GM23248 (cell line): ENCODE measurements at regions not wholly inside any gene's neighbourhood (a gene's known extent, or its start where the extent isn't known, plus 50 kb on each side); places are given as distances from the start of the nearest gene placed in this dataset.

Experiments
- DNase-seq: peaks from one replicate; pipeline ENCODE4 v3.0.0-alpha.2; 2015
- H2AFZ ChIP-seq: fragments of 200-600 bp; sonication (generic); 2 replicates; pipeline ENCODE4 v1.6.1; 2016; ENCODE audit warnings: antibody characterized with exemption
- H3F3A ChIP-seq: fragments of 200-600 bp; sonication (generic); 2 replicates; pipeline ENCODE4 v1.6.1; 2016; ENCODE audit warnings: mild to moderate bottlenecking, antibody characterized with exemption, mixed run types; ENCODE audit not compliant: insufficient read depth
- H3K27ac ChIP-seq: fragments of 200-600 bp; sonication (generic); 2 replicates; pipeline ENCODE4 v1.5.1; 2016; ENCODE audit warnings: mild to moderate bottlenecking
- H3K27me3 ChIP-seq: fragments of 200-600 bp; sonication (generic); replicated peaks from 2 replicates; pipeline ENCODE4 v1.6.1; 2016; ENCODE audit warnings: mild to moderate bottlenecking; ENCODE audit not compliant: insufficient read depth
- H3K36me3 ChIP-seq: fragments of 200-600 bp; sonication (generic); 2 replicates; pipeline ENCODE4 v1.6.1; 2016; ENCODE audit warnings: low read depth, mild to moderate bottlenecking
- H3K4me1 ChIP-seq: fragments of 200-600 bp; sonication (generic); 2 replicates; pipeline ENCODE4 v1.6.1; 2016; ENCODE audit warnings: mild to moderate bottlenecking; ENCODE audit not compliant: insufficient read depth
- H3K4me2 ChIP-seq: fragments of 200-600 bp; sonication (generic); one replicate; pipeline ENCODE4 v1.6.1; 2016; ENCODE audit warnings: mild to moderate bottlenecking; ENCODE audit not compliant: unreplicated experiment
- H3K4me3 ChIP-seq: fragments of 200-600 bp; sonication (generic); 2 replicates; pipeline ENCODE4 v1.5.1; 2016; ENCODE audit warnings: mild to moderate bottlenecking
- H3K79me2 ChIP-seq: fragments of 200-600 bp; sonication (generic); 2 replicates; pipeline ENCODE4 v1.6.1; 2016; ENCODE audit warnings: mild to moderate bottlenecking; ENCODE audit not compliant: insufficient read depth
- H3K9ac ChIP-seq: fragments of 200-600 bp; sonication (generic); 2 replicates; pipeline ENCODE4 v1.6.1; 2016; ENCODE audit warnings: mild to moderate bottlenecking
- H3K9me2 ChIP-seq: fragments of 200-600 bp; sonication (generic); 2 replicates; pipeline ENCODE4 v1.6.1; 2016; ENCODE audit warnings: mixed run types, mild to moderate bottlenecking, moderate library complexity; ENCODE audit not compliant: insufficient read depth
- H3K9me3 ChIP-seq: fragments of 200-600 bp; sonication (generic); one replicate; pipeline ENCODE4 v1.6.1; 2017; ENCODE audit warnings: low read depth
- H4K20me1 ChIP-seq: fragments of 200-600 bp; sonication (generic); 2 replicates; pipeline ENCODE4 v1.6.0; 2016; ENCODE audit not compliant: insufficient read depth
- EZH2 ChIP-seq: fragments of 200-600 bp; sonication (generic); IDR thresholded peaks from 2 replicates; pipeline ENCODE4 v1.6.1; 2018; ENCODE audit warnings: antibody characterized with exemption, mild to moderate bottlenecking; ENCODE audit not compliant: insufficient read depth, poor library complexity, severe bottlenecking
- EZH2phosphoT487 ChIP-seq: fragments of 200-600 bp; sonication (generic); IDR thresholded peaks from 2 replicates; pipeline ENCODE4 v1.6.1; 2018; ENCODE audit warnings: antibody characterized with exemption, moderate library complexity, mild to moderate bottlenecking, low read depth; ENCODE audit not compliant: insufficient read depth
- WGBS, 2 experiments: methylation state at CpG; one replicate each; pipeline ENCODE4 v1.1.6; 2015 to 2017; ENCODE audit warnings: low lambda C conversion rate in 2 of 2, low coverage in 1 of 2; ENCODE audit errors: missing lambda C conversion rate in 2 of 2; 5-methylcytosine and 5-hydroxymethylcytosine counted together
- in situ Hi-C: fragments of 300-500 bp; cut with MboI; formaldehyde crosslinking; loops from 2 replicates; pipeline ENCODE4 v1.15.0; 2020

- no peak overlapping the region for H3K27ac ChIP-seq
- H3K27me3 ChIP-seq: no peaks in the 10 kb centered on the region
- no peaks in the 10 kb centered on the region for H3K79me2 ChIP-seq
- no peaks in the 10 kb centered on the region for H3K9me2 ChIP-seq
- H4K20me1 ChIP-seq: no peaks in the 10 kb centered on the region
- TF ChIP-seq EZH2phosphoT487 (no peak), EZH2 (no peak)
- H3K4me2 ChIP-seq: no peak overlapping the region
- no peak overlapping the region for H3K9ac ChIP-seq
- H3F3A ChIP-seq: no peaks in the 10 kb centered on the region
- H2AFZ ChIP-seq: no peak overlapping the region
- no peak for DNase-seq
- in situ Hi-C loops: loop anchor here (10.0 kb wide), 1 partner anchor 1155 kb away; no protein-coding TSS in a partner anchor
- H3K4me1 ChIP-seq: no peaks in the 10 kb centered on the region
- no peak overlapping the region for H3K4me3 ChIP-seq
- WGBS, 2 experiments: 48 to 59% methylated on average over 1 of the region's 1 CpG
- no peaks in the 10 kb centered on the region for H3K36me3 ChIP-seq
- no peaks in the 10 kb centered on the region for H3K9me3 ChIP-seq
These were observed 396.8 kb upstream of the HS3ST5 start for GRCh38 chr6:114739656-114740055.

GRCh38 chr6:114735025-114735735 lies 392.4 kb upstream of the HS3ST5 start:
- H3K27ac ChIP-seq: no peak overlapping the region
- H3K27me3 ChIP-seq: no peaks in the 10 kb centered on the region
- H4K20me1 ChIP-seq: no peaks in the 10 kb centered on the region
- no peak overlapping the region for H3K4me2 ChIP-seq
- H3K36me3 ChIP-seq: no peaks in the 10 kb centered on the region
- in situ Hi-C loops: no loop called here
- H3K9me3 ChIP-seq: no peaks in the 10 kb centered on the region
- no peaks in the 10 kb centered on the region for H3K9me2 ChIP-seq
- no peaks in the 10 kb centered on the region for H3K79me2 ChIP-seq
- DNase-seq: no peak
- no peak overlapping the region for H3K9ac ChIP-seq
- WGBS, 2 experiments: 2 to 3% methylated on average over 5 of the region's 5 CpGs
- no peak overlapping the region for H2AFZ ChIP-seq
- no peak for TF ChIP-seq EZH2phosphoT487
- TF ChIP-seq EZH2: no peak
- no peaks in the 10 kb centered on the region for H3K4me1 ChIP-seq
- no peak overlapping the region for H3K4me3 ChIP-seq
- no peaks in the 10 kb centered on the region for H3F3A ChIP-seq

- Histone ChIP-seq H3K27ac (no peak overlapping the region), H3K27me3 (no peaks in the 10 kb centered on the region), H3F3A (no peaks in the 10 kb centered on the region), H3K4me3 (no peak overlapping the region), H3K9me3 (no peaks in the 10 kb centered on the region), H4K20me1 (no peaks in the 10 kb centered on the region), H3K9ac (no peak overlapping the region), H3K79me2 (no peaks in the 10 kb centered on the region), H3K9me2 (no peaks in the 10 kb centered on the region), H3K4me1 (no peaks in the 10 kb centered on the region), H3K36me3 (no peaks in the 10 kb centered on the region), H2AFZ (no peak overlapping the region), H3K4me2 (no peak overlapping the region)
- DNase-seq: no peak
- 14 to 15% methylated on average over 1 of the region's 1 CpG for WGBS, 2 experiments
- TF ChIP-seq EZH2phosphoT487 (no peak), EZH2 (no peak)
- in situ Hi-C loops: no loop called here
These were observed 390.8 kb upstream of the HS3ST5 start for GRCh38 chr6:114733596-114733995.

GRCh38 chr6:114718716-114719270 lies 376.0 kb upstream of the HS3ST5 start:
- Histone ChIP-seq H3K27ac (no peak overlapping the region), H3F3A (no peaks in the 10 kb centered on the region), H3K36me3 (no peaks in the 10 kb centered on the region), H4K20me1 (no peaks in the 10 kb centered on the region), H3K9me2 (no peaks in the 10 kb centered on the region), H3K4me1 (no peaks in the 10 kb centered on the region), H3K4me2 (no peak overlapping the region), H2AFZ (no peak overlapping the region), H3K79me2 (no peaks in the 10 kb centered on the region), H3K9ac (no peak overlapping the region), H3K4me3 (no peak overlapping the region), H3K27me3 (no peaks in the 10 kb centered on the region), H3K9me3 (no peaks in the 10 kb centered on the region)
- WGBS, 2 experiments: 3% methylated on average over 2 of the region's 2 CpGs
- no peak for DNase-seq
- in situ Hi-C loops: no loop called here
- TF ChIP-seq EZH2phosphoT487: no peak
- TF ChIP-seq EZH2: no peak

- H3K9me2 ChIP-seq: no peaks in the 10 kb centered on the region
- in situ Hi-C loops: no loop called here
- DNase-seq: no peak
- H3K4me1 ChIP-seq: no peaks in the 10 kb centered on the region
- WGBS, 2 experiments: 0% methylated on average over 3 of the region's 3 CpGs
- no peak overlapping the region for H3K4me2 ChIP-seq
- no peaks in the 10 kb centered on the region for H3K27me3 ChIP-seq
- no peaks in the 10 kb centered on the region for H4K20me1 ChIP-seq
- H3K9me3 ChIP-seq: no peaks in the 10 kb centered on the region
- no peak for TF ChIP-seq EZH2
- no peak for TF ChIP-seq EZH2phosphoT487
- no peaks in the 10 kb centered on the region for H3F3A ChIP-seq
- H3K4me3 ChIP-seq: no peak overlapping the region
- no peak overlapping the region for H3K27ac ChIP-seq
- H3K9ac ChIP-seq: no peak overlapping the region
- H2AFZ ChIP-seq: no peak overlapping the region
- no peaks in the 10 kb centered on the region for H3K79me2 ChIP-seq
- no peaks in the 10 kb centered on the region for H3K36me3 ChIP-seq
These were observed 375.4 kb upstream of the HS3ST5 start for GRCh38 chr6:114718186-114718585.
